Body of pancreas (tissue), 4 donors: ENCODE measurements at regions not wholly inside any gene's neighbourhood (a gene's known extent, or its start where the extent isn't known, plus 50 kb on each side); places are given as distances from the start of the nearest gene placed in this dataset.

ENCODE experiments used
- ATAC-seq: fragments of 150-250 bp; one replicate; pipeline ENCODE4 v1.9.1; 2016
- DNase-seq, 4 donors: peaks; one replicate each; pipeline ENCODE4 v3.0.0-alpha.2; 2019
- H3K27ac ChIP-seq, 4 donors: fragments of 200-600 bp; sonication (generic); 1 replicate in 3 of 4; 2 replicates in 1 of 4; pipeline versions ENCODE4 v1.5.1 to v1.6.1; 2016 to 2019; ENCODE audit warnings: mild to moderate bottlenecking in 1 of 4, mixed read lengths in 1 of 4, moderate library complexity in 1 of 4
- H3K27me3 ChIP-seq, 2 donors: fragments of 200-600 bp; sonication (generic); one replicate each; pipeline ENCODE4 v1.6.0; 2016; ENCODE audit warnings: mild to moderate bottlenecking in 1 of 2
- H3K36me3 ChIP-seq, 2 donors: fragments of 200-600 bp; sonication (generic); replicated peaks in 1 of 2; 2 replicates each; pipeline ENCODE4 v1.5.1; 2016; ENCODE audit warnings: low read depth in 2 of 2; ENCODE audit not compliant: insufficient read depth in 1 of 2
- H3K4me1 ChIP-seq: fragments of 200-600 bp; sonication (generic); one replicate; pipeline ENCODE4 v1.6.0; 2016
- H3K4me3 ChIP-seq, 2 donors: fragments of 200-600 bp; sonication (generic); 1 replicate in 1 of 2; 2 replicates in 1 of 2; pipeline ENCODE4 v1.5.1; 2016 to 2019
- H3K9me3 ChIP-seq, 3 donors: fragments of 200-600 bp; sonication (generic); 1 replicate in 2 of 3; 2 replicates in 1 of 3; pipeline ENCODE4 v1.5.1; 2016
- CTCF ChIP-seq, 7 experiments: fragments of 450-650 bp in 4 of 7; fragments of 200-600 bp in 3 of 7; sonication (generic) in 3 of 7; IDR thresholded peaks; one replicate each; pipeline ENCODE4 v1.5.1; 2016 to 2019; ENCODE audit warnings: antibody characterized with exemption in 7 of 7
- POLR2A ChIP-seq, 3 donors: fragments of 450-650 bp; IDR thresholded peaks; one replicate each; pipeline ENCODE4 v1.6.1; 2016; ENCODE audit warnings: antibody characterized with exemption in 3 of 3, mild to moderate bottlenecking in 2 of 3
- WGBS, 2 donors: methylation state at CpG; one replicate each; pipeline ENCODE4 v1.1.5; 2017; 5-methylcytosine and 5-hydroxymethylcytosine counted together
- intact Hi-C: fragments of 100-400 bp; cut with DNase I; formaldehyde crosslinking; loops from one replicate; pipeline ENCODE4 v1.15.1; 2023

- no peak for ATAC-seq
- 94 to 96% methylated on average over 5 of the region's 5 CpGs for WGBS, 2 donors
- DNase-seq: no peak
- Histone ChIP-seq H3K4me1 (no peaks in the 10 kb centered on the region), H3K27ac (no peak overlapping the region), H3K9me3 (no peaks in the 10 kb centered on the region), H3K4me3 (no peak overlapping the region), H3K36me3 (no peaks in the 10 kb centered on the region), H3K27me3 (no peaks in the 10 kb centered on the region)
- intact Hi-C loops: no loop called here
- TF ChIP-seq CTCF (IDR thresholded peaks at IDR 0.05) (no peak), POLR2A (IDR thresholded peaks at IDR 0.05) (no peak)
These were observed 58.9 kb upstream of the BCL2L14 start for GRCh38 chr12:12011880-12012260.

GRCh38 chr12:12015073-12015685 is 55.6 kb upstream of the BCL2L14 start:
- intact Hi-C loops: no loop called here
- ATAC-seq (no peak), DNase-seq (no peak)
- TF ChIP-seq POLR2A (IDR thresholded peaks at IDR 0.05): no peak
- no peak for TF ChIP-seq CTCF (IDR thresholded peaks at IDR 0.05)
- Histone ChIP-seq H3K36me3 (no peaks in the 10 kb centered on the region), H3K4me1 (no peaks in the 10 kb centered on the region), H3K27ac (no peak overlapping the region), H3K4me3 (no peak overlapping the region), H3K9me3 (no peaks in the 10 kb centered on the region), H3K27me3 (no peaks in the 10 kb centered on the region)
- WGBS, 2 donors: 73 to 80% methylated on average over 11 of the region's 11 CpGs

GRCh38 chr12:12016284-12017100 is 54.2 kb upstream of the BCL2L14 start:
- 71 to 73% methylated on average over 7 to 8 of the region's 8 CpGs for WGBS, 2 donors
- no peak for ATAC-seq

GRCh38 chr12:12017135-12017581 is 53.6 kb upstream of the BCL2L14 start:
- H3K27ac ChIP-seq: no peak overlapping the region
- peak in 1 of 4 donors; percentile 22 for DNase-seq
- H3K4me1 ChIP-seq: no peaks in the 10 kb centered on the region
- TF ChIP-seq POLR2A (IDR thresholded peaks at IDR 0.05): no peak
- TF ChIP-seq CTCF (IDR thresholded peaks at IDR 0.05): no peak
- intact Hi-C loops: no loop called here
- 62 to 66% methylated on average over 3 of the region's 3 CpGs for WGBS, 2 donors
- no peak for ATAC-seq
- no peaks in the 10 kb centered on the region for H3K9me3 ChIP-seq
- H3K27me3 ChIP-seq: no peaks in the 10 kb centered on the region
- H3K36me3 ChIP-seq: no peaks in the 10 kb centered on the region
- no peak overlapping the region for H3K4me3 ChIP-seq

More at GRCh38 chr12:12016284-12017100, 54.2 kb upstream of the BCL2L14 start:
- H3K27me3 ChIP-seq: no peaks in the 10 kb centered on the region
- no peaks in the 10 kb centered on the region for H3K4me1 ChIP-seq
- no peak overlapping the region for H3K27ac ChIP-seq
- no peak overlapping the region for H3K4me3 ChIP-seq
- H3K9me3 ChIP-seq: no peaks in the 10 kb centered on the region
- intact Hi-C loops: no loop called here
- DNase-seq: no peak
- H3K36me3 ChIP-seq: no peaks in the 10 kb centered on the region
- no peak for TF ChIP-seq POLR2A (IDR thresholded peaks at IDR 0.05)
- no peak for TF ChIP-seq CTCF (IDR thresholded peaks at IDR 0.05)
